K562 (cell line): ENCODE measurements at regions not wholly inside any gene's neighbourhood (a gene's known extent, or its start where the extent isn't known, plus 50 kb on each side); places are given as distances from the start of the nearest gene placed in this dataset.

ENCODE experiments used
- ATAC-seq: fragments of 200-7000 bp; cut with Tn5 transposase; 3 replicates; pipeline ENCODE4 v1.9.1; 2020; ENCODE audit warnings: moderate library complexity
- BruUV-seq: library from RNA; stranded (reverse); fragments of 400-500 nt; replicated peaks from 2 replicates; lab custom pipeline; 2021; lab: Mats Ljungman, UMichigan
- CTCF ChIA-PET: fragments of 300-600 bp; formaldehyde crosslinking; extraction: SDS; loops from one replicate; lab custom pipeline; 2021; ENCODE audit warnings: low intra/inter-chr PET ratio; lab: Yijun Ruan, JAX
- POLR2A ChIA-PET: fragments of 300-600, 350-650 bp; sonication (Branson Sonifier 250); formaldehyde crosslinking; extraction: SDS; loops from one replicate; lab custom pipeline; 2021; ENCODE audit warnings: antibody characterized with exemption, inconsistent platforms; lab: Yijun Ruan, JAX
- DNase-seq, 4 experiments: peaks; one replicate each; pipeline versions ENCODE4 v3.0.0 to v3.0.0-alpha.2; 2011 to 2018; ENCODE audit warnings: low spot score in 3 of 4, mixed read lengths in 3 of 4; ENCODE audit errors: extremely low read depth in 1 of 4
- FAIRE-seq: peaks from 2 replicates; lab custom pipeline; 2011; peaks lifted over from hg19 to GRCh38; lab: Jason Lieb, UNC
- H2AFZ ChIP-seq: 2 replicates; pipeline ENCODE4 v1.6.0; 2011; ENCODE audit warnings: low read depth, low read length, control low read depth, inconsistent platforms
- H3K27ac ChIP-seq: fragments of 200-600 bp; 3 replicates; pipeline ENCODE4 v1.8.0; 2011; ENCODE audit warnings: low read depth, mild to moderate bottlenecking, control low read depth, inconsistent platforms, low read length, moderate library complexity, mixed read lengths; ENCODE audit errors: extremely low read depth
- H3K27me3 ChIP-seq, 2 experiments: fragments of 300-600 bp in 1 of 2; 2 replicates in 1 of 2; 3 replicates in 1 of 2; pipeline versions ENCODE4 v1.6.0 to v1.8.0; 2011; ENCODE audit warnings: inconsistent platforms in 2 of 2, low read length in 2 of 2, mild to moderate bottlenecking in 1 of 2, mixed read lengths in 1 of 2, moderate library complexity in 1 of 2; ENCODE audit not compliant: control insufficient read depth in 2 of 2, insufficient read depth in 2 of 2
- H3K36me3 ChIP-seq: fragments of 300-600 bp; 3 replicates; pipeline ENCODE4 v1.8.0; 2011; ENCODE audit warnings: mild to moderate bottlenecking, low read length, inconsistent platforms; ENCODE audit not compliant: control insufficient read depth, insufficient read depth
- H3K4me1 ChIP-seq, 2 experiments: fragments of 200-600 bp in 1 of 2; replicated peaks in 1 of 2; 2 replicates in 1 of 2; 3 replicates in 1 of 2; pipeline versions ENCODE4 v1.5.1 to v1.8.0; 2011; ENCODE audit warnings: inconsistent platforms in 2 of 2, low read length in 2 of 2, mild to moderate bottlenecking in 1 of 2, mixed read lengths in 1 of 2, moderate library complexity in 1 of 2; ENCODE audit not compliant: control insufficient read depth in 2 of 2, insufficient read depth in 2 of 2
- H3K4me2 ChIP-seq: 2 replicates; pipeline ENCODE4 v1.6.1; 2011; ENCODE audit warnings: low read length, control low read depth, inconsistent platforms, mixed read lengths; ENCODE audit not compliant: insufficient read depth
- H3K4me3 ChIP-seq: fragments of 200-600 bp; sonication (generic), shearing (Covaris generic); 2 replicates; pipeline ENCODE4 v1.5.1; 2016; ENCODE audit warnings: control low read depth, inconsistent platforms
- H3K79me2 ChIP-seq: fragments of 200-600 bp; 3 replicates; pipeline ENCODE4 v1.8.0; 2011; ENCODE audit warnings: low read length, inconsistent platforms; ENCODE audit not compliant: control insufficient read depth, insufficient read depth
- H3K9ac ChIP-seq, 2 experiments: 2 replicates each; pipeline versions ENCODE4 v1.6.0 to v1.6.1; 2011; ENCODE audit warnings: low read depth in 2 of 2, low read length in 2 of 2, control low read depth in 1 of 2, inconsistent platforms in 1 of 2, mild to moderate bottlenecking in 1 of 2, mixed read lengths in 1 of 2; ENCODE audit not compliant: insufficient read depth in 1 of 2
- H3K9me1 ChIP-seq: one replicate; pipeline ENCODE4 v1.6.0; 2011; ENCODE audit warnings: inconsistent platforms, mild to moderate bottlenecking, low read length, moderate library complexity; ENCODE audit not compliant: control insufficient read depth, insufficient read depth
- H3K9me3 ChIP-seq: replicated peaks from 2 replicates; pipeline ENCODE4 v1.5.1; 2011; ENCODE audit warnings: low read depth, low read length, inconsistent platforms; ENCODE audit not compliant: control insufficient read depth, insufficient read depth
- H4K20me1 ChIP-seq: replicated peaks from 2 replicates; pipeline ENCODE4 v1.6.1; 2011; ENCODE audit warnings: low read length, inconsistent platforms, mixed read lengths; ENCODE audit not compliant: control insufficient read depth, insufficient read depth
- BRF1 ChIP-seq: IDR thresholded peaks from 3 replicates; pipeline ENCODE4 v1.6.1; 2011; ENCODE audit warnings: borderline replicate concordance, mild to moderate bottlenecking; ENCODE audit not compliant: insufficient read length; ENCODE audit errors: extremely low read depth
- CAMTA2 ChIP-seq: fragments of 250-450 bp; sonication (Bioruptor Pico); conservative IDR thresholded peaks from 2 replicates; pipeline ENCODE4 v1.5.1; 2022
- CBX8 ChIP-seq: fragments of 200-600 bp; sonication (generic); IDR thresholded peaks from 2 replicates; pipeline ENCODE4 v1.6.1; 2012; ENCODE audit warnings: borderline replicate concordance, mixed run types, low read depth, mild to moderate bottlenecking, moderate library complexity, mixed read lengths, low read length, control low read depth, inconsistent platforms; ENCODE audit not compliant: poor library complexity, severe bottlenecking; ENCODE audit errors: extremely low read depth
- CSDE1 ChIP-seq, 2 experiments: fragments of 450-650 bp; IDR thresholded peaks; 2 replicates each; pipeline ENCODE4 v1.6.1; 2016; ENCODE audit warnings: mild to moderate bottlenecking in 1 of 2
- CTBP1 ChIP-seq: fragments of 450-650 bp; IDR thresholded peaks from 2 replicates; pipeline ENCODE4 v1.6.1; 2016; ENCODE audit warnings: borderline replicate concordance
- FOXJ2 ChIP-seq: fragments of 200-800 bp; sonication (Bioruptor generic); IDR thresholded peaks from 2 replicates; pipeline ENCODE4 v1.6.1; 2016; ENCODE audit warnings: missing genetic modification characterization, missing compliant biosample characterization
- HDAC3 ChIP-seq: fragments of 450-650 bp; IDR thresholded peaks from 2 replicates; pipeline ENCODE4 v1.6.1; 2018; ENCODE audit warnings: borderline replicate concordance, mild to moderate bottlenecking, moderate library complexity; ENCODE audit not compliant: partially characterized antibody
- TCF7 ChIP-seq: sonication (generic); IDR thresholded peaks from 2 replicates; pipeline ENCODE4 v1.6.1; 2016; ENCODE audit warnings: antibody characterized with exemption, borderline replicate concordance
- ZNF830 ChIP-seq: fragments of 250-450 bp; sonication (Bioruptor Pico); IDR thresholded peaks from 2 replicates; pipeline ENCODE4 v1.5.0; 2021; ENCODE audit warnings: mild to moderate bottlenecking
- WGBS: fragments of 100-300 bp; shearing (Covaris generic); methylation state at CpG from one replicate; pipeline ENCODE4 v1.1.6; 2016; ENCODE audit warnings: low coverage, mixed read lengths; ENCODE audit not compliant: insufficient coverage; ENCODE audit errors: missing lambda C conversion rate; 5-methylcytosine and 5-hydroxymethylcytosine counted together
- in situ Hi-C: fragments of 300-500 bp; cut with MboI; formaldehyde crosslinking; loops from 4 replicates; pipeline ENCODE4 v1.15.0; 2018; ENCODE audit warnings: inconsistent platforms, mixed read lengths
- intact Hi-C: fragments of 100-400 bp; cut with micrococcal nuclease; formaldehyde crosslinking; loops from 2 replicates; pipeline ENCODE4 v1.14.2; 2022
- TF ChIP-seq, protein P1 (sequence below), 2 experiments: fragments of 450-650 bp; IDR thresholded peaks; 2 replicates each; pipeline ENCODE4 v1.6.1; 2018; ENCODE audit warnings: mild to moderate bottlenecking in 2 of 2, low read depth in 1 of 2; ENCODE audit not compliant: partially characterized antibody in 2 of 2
- TF ChIP-seq, protein P2 (sequence below): fragments of 250-450 bp; sonication (Bioruptor Pico); IDR thresholded peaks from 2 replicates; pipeline ENCODE4 v1.8.0; 2021; ENCODE audit warnings: mild to moderate bottlenecking, moderate library complexity
- TF ChIP-seq, protein P3 (sequence below): fragments of 250-450 bp; sonication (Bioruptor Pico); IDR thresholded peaks from 2 replicates; pipeline ENCODE4 v1.4.0; 2020; ENCODE audit warnings: mild to moderate bottlenecking, moderate library complexity

DNA sequence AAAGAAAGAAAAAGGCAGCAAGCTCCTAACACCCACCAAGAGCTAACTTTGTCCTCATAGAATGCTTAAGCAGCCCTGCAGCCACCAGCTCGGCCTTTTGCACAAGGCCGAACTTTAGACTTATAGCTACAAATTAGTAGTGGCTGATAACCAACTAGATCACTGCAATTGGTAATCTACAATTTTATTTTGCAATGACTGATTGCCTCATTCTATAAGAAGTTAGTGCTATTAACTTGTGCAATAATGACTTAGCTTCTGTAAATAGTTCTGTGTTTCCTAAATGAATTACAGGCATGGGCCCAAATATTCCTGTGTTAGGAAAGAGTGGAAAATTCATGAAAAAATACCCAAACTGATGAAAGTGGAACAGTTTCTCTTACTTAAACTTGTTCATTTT is 284.8 kb upstream of the CFAP20DC start:
- no peak overlapping the region for H3K9ac ChIP-seq
- POLR2A ChIA-PET = no interaction called here
- no peaks in the 10 kb centered on the region for H3K9me1 ChIP-seq
- H3K4me3 ChIP-seq = no peak overlapping the region
- FAIRE-seq (no peak), DNase-seq (no peak), ATAC-seq (no peak)
- in situ Hi-C loops (no loop called here), intact Hi-C loops (no loop called here)
- no peak overlapping the region for H3K4me2 ChIP-seq
- no peaks in the 10 kb centered on the region for H3K36me3 ChIP-seq
- CTCF ChIA-PET = no interaction called here
- H4K20me1 ChIP-seq = no peaks in the 10 kb centered on the region
- no peak overlapping the region for H2AFZ ChIP-seq
- no peaks in the 10 kb centered on the region for H3K79me2 ChIP-seq
- WGBS = 0% methylated on average over 2 of the region's 2 CpGs
- no peak overlapping the region for H3K27ac ChIP-seq
- TF ChIP-seq, protein P1, sequence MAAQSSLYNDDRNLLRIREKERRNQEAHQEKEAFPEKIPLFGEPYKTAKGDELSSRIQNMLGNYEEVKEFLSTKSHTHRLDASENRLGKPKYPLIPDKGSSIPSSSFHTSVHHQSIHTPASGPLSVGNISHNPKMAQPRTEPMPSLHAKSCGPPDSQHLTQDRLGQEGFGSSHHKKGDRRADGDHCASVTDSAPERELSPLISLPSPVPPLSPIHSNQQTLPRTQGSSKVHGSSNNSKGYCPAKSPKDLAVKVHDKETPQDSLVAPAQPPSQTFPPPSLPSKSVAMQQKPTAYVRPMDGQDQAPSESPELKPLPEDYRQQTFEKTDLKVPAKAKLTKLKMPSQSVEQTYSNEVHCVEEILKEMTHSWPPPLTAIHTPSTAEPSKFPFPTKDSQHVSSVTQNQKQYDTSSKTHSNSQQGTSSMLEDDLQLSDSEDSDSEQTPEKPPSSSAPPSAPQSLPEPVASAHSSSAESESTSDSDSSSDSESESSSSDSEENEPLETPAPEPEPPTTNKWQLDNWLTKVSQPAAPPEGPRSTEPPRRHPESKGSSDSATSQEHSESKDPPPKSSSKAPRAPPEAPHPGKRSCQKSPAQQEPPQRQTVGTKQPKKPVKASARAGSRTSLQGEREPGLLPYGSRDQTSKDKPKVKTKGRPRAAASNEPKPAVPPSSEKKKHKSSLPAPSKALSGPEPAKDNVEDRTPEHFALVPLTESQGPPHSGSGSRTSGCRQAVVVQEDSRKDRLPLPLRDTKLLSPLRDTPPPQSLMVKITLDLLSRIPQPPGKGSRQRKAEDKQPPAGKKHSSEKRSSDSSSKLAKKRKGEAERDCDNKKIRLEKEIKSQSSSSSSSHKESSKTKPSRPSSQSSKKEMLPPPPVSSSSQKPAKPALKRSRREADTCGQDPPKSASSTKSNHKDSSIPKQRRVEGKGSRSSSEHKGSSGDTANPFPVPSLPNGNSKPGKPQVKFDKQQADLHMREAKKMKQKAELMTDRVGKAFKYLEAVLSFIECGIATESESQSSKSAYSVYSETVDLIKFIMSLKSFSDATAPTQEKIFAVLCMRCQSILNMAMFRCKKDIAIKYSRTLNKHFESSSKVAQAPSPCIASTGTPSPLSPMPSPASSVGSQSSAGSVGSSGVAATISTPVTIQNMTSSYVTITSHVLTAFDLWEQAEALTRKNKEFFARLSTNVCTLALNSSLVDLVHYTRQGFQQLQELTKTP (IDR thresholded peaks at IDR 0.05; ENCODE audit: low read depth in 1 of 2, partially characterized antibody in 2 of 2) = no peak
- TF ChIP-seq CBX8 = no peak
- no peak for TF ChIP-seq BRF1
- TF ChIP-seq, protein P2, sequence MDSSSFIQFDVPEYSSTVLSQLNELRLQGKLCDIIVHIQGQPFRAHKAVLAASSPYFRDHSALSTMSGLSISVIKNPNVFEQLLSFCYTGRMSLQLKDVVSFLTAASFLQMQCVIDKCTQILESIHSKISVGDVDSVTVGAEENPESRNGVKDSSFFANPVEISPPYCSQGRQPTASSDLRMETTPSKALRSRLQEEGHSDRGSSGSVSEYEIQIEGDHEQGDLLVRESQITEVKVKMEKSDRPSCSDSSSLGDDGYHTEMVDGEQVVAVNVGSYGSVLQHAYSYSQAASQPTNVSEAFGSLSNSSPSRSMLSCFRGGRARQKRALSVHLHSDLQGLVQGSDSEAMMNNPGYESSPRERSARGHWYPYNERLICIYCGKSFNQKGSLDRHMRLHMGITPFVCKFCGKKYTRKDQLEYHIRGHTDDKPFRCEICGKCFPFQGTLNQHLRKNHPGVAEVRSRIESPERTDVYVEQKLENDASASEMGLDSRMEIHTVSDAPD (CRISPR knock-in tag) = no peak
- no peak for TF ChIP-seq ZNF830 (CRISPR knock-in tag)
- TF ChIP-seq CAMTA2 (CRISPR knock-in tag) = no peak
- TF ChIP-seq, protein P3, sequence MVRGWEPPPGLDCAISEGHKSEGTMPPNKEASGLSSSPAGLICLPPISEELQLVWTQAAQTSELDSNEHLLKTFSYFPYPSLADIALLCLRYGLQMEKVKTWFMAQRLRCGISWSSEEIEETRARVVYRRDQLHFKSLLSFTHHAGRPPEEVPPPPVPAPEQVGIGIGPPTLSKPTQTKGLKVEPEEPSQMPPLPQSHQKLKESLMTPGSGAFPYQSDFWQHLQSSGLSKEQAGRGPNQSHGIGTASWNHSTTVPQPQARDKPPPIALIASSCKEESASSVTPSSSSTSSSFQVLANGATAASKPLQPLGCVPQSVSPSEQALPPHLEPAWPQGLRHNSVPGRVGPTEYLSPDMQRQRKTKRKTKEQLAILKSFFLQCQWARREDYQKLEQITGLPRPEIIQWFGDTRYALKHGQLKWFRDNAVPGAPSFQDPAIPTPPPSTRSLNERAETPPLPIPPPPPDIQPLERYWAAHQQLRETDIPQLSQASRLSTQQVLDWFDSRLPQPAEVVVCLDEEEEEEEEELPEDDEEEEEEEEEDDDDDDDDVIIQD (CRISPR knock-in tag) = no peak
- no peak for TF ChIP-seq FOXJ2 (tag)
- TF ChIP-seq TCF7 = no peak
- no peak for TF ChIP-seq HDAC3
- no peak for TF ChIP-seq CSDE1 (IDR thresholded peaks at IDR 0.05)
- no peak for TF ChIP-seq CTBP1
- no peaks in the 10 kb centered on the region for H3K27me3 ChIP-seq
- no peaks in the 10 kb centered on the region for H3K4me1 ChIP-seq
- no peaks in the 10 kb centered on the region for H3K9me3 ChIP-seq
- BruUV-seq = no TSS peak
